ENCODE measurements at regions not wholly inside any gene's neighbourhood (a gene's known extent, or its start where the extent isn't known, plus 50 kb on each side); places are given as distances from the start of the nearest gene placed in this dataset.
A peak's percentile ranks its signal among the peaks of the same experiment; 100 is the strongest.
"Not testable (repeated sequence)": the region's sequence is repeated elsewhere in the genome, so short reads cannot be mapped to it uniquely, and the experiment has no call there.

- no peaks in the 10 kb centered on the region for H3K9me3 Mint-ChIP-seq (ENCODE audit: unreplicated experiment)
- Histone ChIP-seq H3K36me3 (ENCODE audit: insufficient read depth, low read length) (no peaks in the 10 kb centered on the region), H3K27ac (ENCODE audit: low read depth, low read length) (no peak overlapping the region), H3K9me3 (ENCODE audit: insufficient read depth, low read depth, low read length) (no peaks in the 10 kb centered on the region), H3K4me2 (ENCODE audit: low read length) (no peak overlapping the region), H3K9ac (ENCODE audit: low read length) (no peak overlapping the region), H2AFZ (ENCODE audit: low read depth, low read length) (no peak overlapping the region), H4K20me1 (ENCODE audit: insufficient read depth, low read length) (no peaks in the 10 kb centered on the region), H3K79me2 (ENCODE audit: insufficient read depth, low read length) (no peaks in the 10 kb centered on the region), H3K4me3 (ENCODE audit: insufficient read depth, low read depth, low read length) (no peak overlapping the region), H3K27me3 (ENCODE audit: insufficient read depth, low read length) (no peaks in the 10 kb centered on the region), H3K4me1 (ENCODE audit: insufficient read depth, low read length) (no peaks in the 10 kb centered on the region)
- DNase-seq (ENCODE audit: low read depth) = no peak
- H3K4me3 Mint-ChIP-seq (ENCODE audit: unreplicated experiment) = no peak overlapping the region
- H3K27ac Mint-ChIP-seq (ENCODE audit: unreplicated experiment) = no peak overlapping the region
- H3K4me1 Mint-ChIP-seq (ENCODE audit: low read depth, unreplicated experiment) = no peaks in the 10 kb centered on the region
- no peaks in the 10 kb centered on the region for H3K36me3 Mint-ChIP-seq (ENCODE audit: low read depth, unreplicated experiment)
- no peak for FAIRE-seq
- no peaks in the 10 kb centered on the region for H3K27me3 Mint-ChIP-seq (ENCODE audit: low read depth, unreplicated experiment)
- TF ChIP-seq EZH2 (IDR thresholded peaks at IDR 0.05; ENCODE audit: insufficient read depth, low read length) = no peak
- TF ChIP-seq, protein P1, sequence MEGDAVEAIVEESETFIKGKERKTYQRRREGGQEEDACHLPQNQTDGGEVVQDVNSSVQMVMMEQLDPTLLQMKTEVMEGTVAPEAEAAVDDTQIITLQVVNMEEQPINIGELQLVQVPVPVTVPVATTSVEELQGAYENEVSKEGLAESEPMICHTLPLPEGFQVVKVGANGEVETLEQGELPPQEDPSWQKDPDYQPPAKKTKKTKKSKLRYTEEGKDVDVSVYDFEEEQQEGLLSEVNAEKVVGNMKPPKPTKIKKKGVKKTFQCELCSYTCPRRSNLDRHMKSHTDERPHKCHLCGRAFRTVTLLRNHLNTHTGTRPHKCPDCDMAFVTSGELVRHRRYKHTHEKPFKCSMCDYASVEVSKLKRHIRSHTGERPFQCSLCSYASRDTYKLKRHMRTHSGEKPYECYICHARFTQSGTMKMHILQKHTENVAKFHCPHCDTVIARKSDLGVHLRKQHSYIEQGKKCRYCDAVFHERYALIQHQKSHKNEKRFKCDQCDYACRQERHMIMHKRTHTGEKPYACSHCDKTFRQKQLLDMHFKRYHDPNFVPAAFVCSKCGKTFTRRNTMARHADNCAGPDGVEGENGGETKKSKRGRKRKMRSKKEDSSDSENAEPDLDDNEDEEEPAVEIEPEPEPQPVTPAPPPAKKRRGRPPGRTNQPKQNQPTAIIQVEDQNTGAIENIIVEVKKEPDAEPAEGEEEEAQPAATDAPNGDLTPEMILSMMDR (IDR thresholded peaks at IDR 0.05; ENCODE audit: insufficient read depth, low read depth, low read length) = no peak
These were observed 933.7 kb downstream of the NLGN4X start for GRCh38 chrX:5295004-5295403.

DNA sequence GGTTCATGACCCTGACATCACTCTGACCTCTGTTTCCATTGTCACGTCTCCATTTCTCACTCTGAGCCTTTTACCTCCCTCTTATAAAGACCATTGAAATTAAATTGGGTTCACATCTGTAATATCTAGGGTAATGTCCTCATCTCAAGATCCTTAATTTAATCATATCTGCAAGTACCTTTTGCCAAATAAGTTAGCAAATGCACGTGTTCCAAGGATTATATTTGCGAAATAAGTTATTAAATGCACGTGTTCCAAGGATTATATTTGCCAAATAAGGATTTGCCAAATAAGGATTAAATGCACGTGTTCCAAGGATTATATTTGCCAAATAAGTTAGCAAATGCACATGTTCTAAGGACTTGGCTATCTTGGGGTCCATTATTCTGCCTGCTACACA lies 938.0 kb downstream of the NLGN4X start:
- TF ChIP-seq, protein P1 (IDR thresholded peaks at IDR 0.05; ENCODE audit: insufficient read depth, low read depth, low read length) = no peak
- no peak for TF ChIP-seq EZH2 (IDR thresholded peaks at IDR 0.05; ENCODE audit: insufficient read depth, low read length)
- Mint-ChIP-seq H3K9me3 (ENCODE audit: unreplicated experiment) (no peaks in the 10 kb centered on the region), H3K27me3 (ENCODE audit: low read depth, unreplicated experiment) (no peaks in the 10 kb centered on the region), H3K27ac (ENCODE audit: unreplicated experiment) (no peak overlapping the region), H3K36me3 (ENCODE audit: low read depth, unreplicated experiment) (no peaks in the 10 kb centered on the region), H3K4me1 (ENCODE audit: low read depth, unreplicated experiment) (no peaks in the 10 kb centered on the region), H3K4me3 (ENCODE audit: unreplicated experiment) (no peak overlapping the region)
- Histone ChIP-seq H2AFZ (ENCODE audit: low read depth, low read length) (no peak overlapping the region), H3K9me3 (ENCODE audit: insufficient read depth, low read depth, low read length) (no peaks in the 10 kb centered on the region), H4K20me1 (ENCODE audit: insufficient read depth, low read length) (no peaks in the 10 kb centered on the region), H3K9ac (ENCODE audit: low read length) (no peak overlapping the region), H3K27ac (ENCODE audit: low read depth, low read length) (no peak overlapping the region), H3K4me1 (ENCODE audit: insufficient read depth, low read length) (no peaks in the 10 kb centered on the region), H3K36me3 (ENCODE audit: insufficient read depth, low read length) (no peaks in the 10 kb centered on the region), H3K4me3 (ENCODE audit: insufficient read depth, low read depth, low read length) (no peak overlapping the region), H3K79me2 (ENCODE audit: insufficient read depth, low read length) (no peaks in the 10 kb centered on the region), H3K4me2 (ENCODE audit: low read length) (no peak overlapping the region), H3K27me3 (ENCODE audit: insufficient read depth, low read length) (no peaks in the 10 kb centered on the region)
- peak; percentile 43 for FAIRE-seq
- DNase-seq (ENCODE audit: low read depth) = no peak

- not testable (repeated sequence) for H3K27ac Mint-ChIP-seq (ENCODE audit: unreplicated experiment); H3K4me3 Mint-ChIP-seq (ENCODE audit: unreplicated experiment); H3K27me3 ChIP-seq (ENCODE audit: insufficient read depth, low read length); H3K9me3 Mint-ChIP-seq (ENCODE audit: unreplicated experiment); DNase-seq (ENCODE audit: low read depth); H3K4me1 ChIP-seq (ENCODE audit: insufficient read depth, low read length); H3K36me3 ChIP-seq (ENCODE audit: insufficient read depth, low read length); H4K20me1 ChIP-seq (ENCODE audit: insufficient read depth, low read length); H3K4me2 ChIP-seq (ENCODE audit: low read length); H3K36me3 Mint-ChIP-seq (ENCODE audit: low read depth, unreplicated experiment); H3K27ac ChIP-seq (ENCODE audit: low read depth, low read length); H3K9ac ChIP-seq (ENCODE audit: low read length); FAIRE-seq; H2AFZ ChIP-seq (ENCODE audit: low read depth, low read length); H3K9me3 ChIP-seq (ENCODE audit: insufficient read depth, low read depth, low read length); H3K27me3 Mint-ChIP-seq (ENCODE audit: low read depth, unreplicated experiment); H3K4me3 ChIP-seq (ENCODE audit: insufficient read depth, low read depth, low read length); H3K4me1 Mint-ChIP-seq (ENCODE audit: low read depth, unreplicated experiment); H3K79me2 ChIP-seq (ENCODE audit: insufficient read depth, low read length)
These were observed 938.7 kb downstream of the NLGN4X start for GRCh38 chrX:5289949-5290348.

Data from astrocyte (in vitro differentiated cells and primary cell).